ENCODE measurements at regions not wholly inside any gene's neighbourhood (a gene's known extent, or its start where the extent isn't known, plus 50 kb on each side); places are given as distances from the start of the nearest gene placed in this dataset.
"Not testable (repeated sequence)": the region's sequence is repeated elsewhere in the genome, so short reads cannot be mapped to it uniquely, and the experiment has no call there.

GRCh38 chr16:60407034-60407433 lies 1629.2 kb downstream of the CDH8 start:
- no peaks in the 10 kb centered on the region for H3K4me1 ChIP-seq (replicated peaks)
- no peak overlapping the region for H3K27ac ChIP-seq
- TF ChIP-seq, protein P1, sequence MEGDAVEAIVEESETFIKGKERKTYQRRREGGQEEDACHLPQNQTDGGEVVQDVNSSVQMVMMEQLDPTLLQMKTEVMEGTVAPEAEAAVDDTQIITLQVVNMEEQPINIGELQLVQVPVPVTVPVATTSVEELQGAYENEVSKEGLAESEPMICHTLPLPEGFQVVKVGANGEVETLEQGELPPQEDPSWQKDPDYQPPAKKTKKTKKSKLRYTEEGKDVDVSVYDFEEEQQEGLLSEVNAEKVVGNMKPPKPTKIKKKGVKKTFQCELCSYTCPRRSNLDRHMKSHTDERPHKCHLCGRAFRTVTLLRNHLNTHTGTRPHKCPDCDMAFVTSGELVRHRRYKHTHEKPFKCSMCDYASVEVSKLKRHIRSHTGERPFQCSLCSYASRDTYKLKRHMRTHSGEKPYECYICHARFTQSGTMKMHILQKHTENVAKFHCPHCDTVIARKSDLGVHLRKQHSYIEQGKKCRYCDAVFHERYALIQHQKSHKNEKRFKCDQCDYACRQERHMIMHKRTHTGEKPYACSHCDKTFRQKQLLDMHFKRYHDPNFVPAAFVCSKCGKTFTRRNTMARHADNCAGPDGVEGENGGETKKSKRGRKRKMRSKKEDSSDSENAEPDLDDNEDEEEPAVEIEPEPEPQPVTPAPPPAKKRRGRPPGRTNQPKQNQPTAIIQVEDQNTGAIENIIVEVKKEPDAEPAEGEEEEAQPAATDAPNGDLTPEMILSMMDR (IDR thresholded peaks at IDR 0.05): no peak
- TF ChIP-seq POLR2AphosphoS5 (IDR thresholded peaks at IDR 0.05) (no peak), POLR2A (IDR thresholded peaks at IDR 0.05) (no peak)
- WGBS: 61% methylated on average over 4 of the region's 4 CpGs
- intact Hi-C loops (cut with DNase I): no loop called here
- H3K36me3 ChIP-seq: no peaks in the 10 kb centered on the region
- H3K4me3 ChIP-seq: no peak overlapping the region
- no peak for DNase-seq (ENCODE audit: low spot score)
- no peaks in the 10 kb centered on the region for H3K27me3 ChIP-seq (replicated peaks; ENCODE audit: insufficient read depth)
- H3K9me3 ChIP-seq: no peaks in the 10 kb centered on the region

DNA sequence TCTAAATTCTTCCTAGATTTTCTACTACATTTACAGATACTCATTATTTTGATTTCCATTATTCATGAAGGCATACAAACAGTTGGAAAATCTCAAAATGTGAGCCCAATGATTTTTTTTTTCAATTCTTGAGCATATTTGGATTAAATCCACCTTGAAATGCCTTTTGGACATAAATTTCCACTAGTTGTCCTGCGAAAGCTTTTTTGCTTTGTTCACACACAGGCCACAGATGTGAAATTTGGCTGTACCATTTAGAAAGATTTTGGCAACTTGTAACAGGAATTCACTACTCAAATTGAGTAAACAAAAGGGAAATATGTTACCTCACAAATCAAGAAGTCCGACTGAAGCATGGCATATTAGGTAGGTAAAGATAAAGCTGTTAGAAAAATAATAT lies 1631.0 kb downstream of the CDH8 start:
- Histone ChIP-seq H3K9me3 (no peaks in the 10 kb centered on the region), H3K27me3 (replicated peaks; ENCODE audit: insufficient read depth) (no peaks in the 10 kb centered on the region), H3K4me3 (no peak overlapping the region), H3K4me1 (replicated peaks) (no peaks in the 10 kb centered on the region), H3K36me3 (no peaks in the 10 kb centered on the region), H3K27ac (no peak overlapping the region)
- TF ChIP-seq POLR2AphosphoS5 (IDR thresholded peaks at IDR 0.05): no peak
- TF ChIP-seq, protein P1 (IDR thresholded peaks at IDR 0.05): no peak
- TF ChIP-seq POLR2A (IDR thresholded peaks at IDR 0.05): no peak
- DNase-seq (ENCODE audit: low spot score): no peak
- WGBS: 59% methylated on average over 2 of the region's 2 CpGs
- intact Hi-C loops (cut with DNase I): no loop called here

GRCh38 chr16:60404401-60404800 lies 1631.8 kb downstream of the CDH8 start:
- Histone ChIP-seq H3K9me3 (no peaks in the 10 kb centered on the region), H3K36me3 (no peaks in the 10 kb centered on the region), H3K27ac (no peak overlapping the region), H3K4me1 (replicated peaks) (no peaks in the 10 kb centered on the region), H3K27me3 (replicated peaks; ENCODE audit: insufficient read depth) (no peaks in the 10 kb centered on the region), H3K4me3 (no peak overlapping the region)
- WGBS: 85% methylated on average over 3 of the region's 3 CpGs
- TF ChIP-seq POLR2AphosphoS5 (IDR thresholded peaks at IDR 0.05) (no peak), POLR2A (IDR thresholded peaks at IDR 0.05) (no peak)
- TF ChIP-seq, protein P1 (IDR thresholded peaks at IDR 0.05): no peak
- intact Hi-C loops (cut with DNase I): no loop called here
- DNase-seq (ENCODE audit: low spot score): no peak

GRCh38 chr16:60402941-60403340 lies 1633.3 kb downstream of the CDH8 start:
- H3K4me1 ChIP-seq (replicated peaks); H3K9me3 ChIP-seq; H3K4me3 ChIP-seq; H3K27me3 ChIP-seq (replicated peaks; ENCODE audit: insufficient read depth); H3K27ac ChIP-seq; DNase-seq (ENCODE audit: low spot score); H3K36me3 ChIP-seq; intact Hi-C loops (cut with DNase I): not testable (repeated sequence)
- WGBS: 94% methylated on average over 9 of the region's 9 CpGs

DNA sequence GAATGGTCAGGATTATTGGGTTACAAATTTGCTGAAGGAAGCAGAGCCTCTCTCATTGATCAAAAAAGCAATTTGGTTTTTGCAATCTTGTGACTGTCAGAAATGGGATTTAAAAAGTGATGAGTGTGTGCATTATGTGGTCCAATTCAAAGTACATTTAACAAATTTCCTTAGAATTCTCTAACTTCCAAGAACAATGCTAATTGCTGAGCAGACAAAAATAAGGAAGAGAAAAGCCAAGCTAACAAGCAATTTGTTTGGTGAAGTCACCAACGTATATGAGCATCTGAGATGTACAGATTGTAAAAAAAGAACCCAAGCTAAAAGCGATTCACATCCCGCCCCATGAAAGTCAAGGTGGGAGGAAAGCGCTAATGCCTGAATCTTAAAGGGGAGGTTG lies 1643.9 kb downstream of the CDH8 start:
- 85% methylated on average over 4 of the region's 4 CpGs for WGBS
- intact Hi-C loops (cut with DNase I): no loop called here
- Histone ChIP-seq H3K36me3 (no peaks in the 10 kb centered on the region), H3K4me3 (no peak overlapping the region), H3K27me3 (replicated peaks; ENCODE audit: insufficient read depth) (no peaks in the 10 kb centered on the region), H3K27ac (no peak overlapping the region), H3K9me3 (no peaks in the 10 kb centered on the region), H3K4me1 (replicated peaks) (no peaks in the 10 kb centered on the region)
- TF ChIP-seq POLR2A (IDR thresholded peaks at IDR 0.05) (no peak), POLR2AphosphoS5 (IDR thresholded peaks at IDR 0.05) (no peak)
- TF ChIP-seq, protein P1 (IDR thresholded peaks at IDR 0.05): no peak
- DNase-seq (ENCODE audit: low spot score): no peak

All from prostate gland (tissue), 2 donors.